GM21526 (cell line): ENCODE measurements at regions not wholly inside any gene's neighbourhood (a gene's known extent, or its start where the extent isn't known, plus 50 kb on each side); places are given as distances from the start of the nearest gene placed in this dataset.
"Not testable (repeated sequence)": the region's sequence is repeated elsewhere in the genome, so short reads cannot be mapped to it uniquely, and the experiment has no call there.

Experiments
- ATAC-seq: cut with Tn5 transposase; IDR thresholded peaks from one replicate; pipeline ENCODE4 v1.9.1; 2021; ENCODE audit warnings: moderate library complexity; ENCODE audit not compliant: unreplicated experiment, low FRiP score

- no peak for ATAC-seq
These were observed 342.1 kb upstream of the NRSN1 start for GRCh38 chr6:23783901-23784300.

GRCh38 chr6:23784301-23784919, 341.6 kb upstream of the NRSN1 start:
- no peak for ATAC-seq

- ATAC-seq: no peak
These were observed 335.3 kb upstream of the NRSN1 start for GRCh38 chr6:23790756-23791155.

- no peak for ATAC-seq
These were observed 329.0 kb upstream of the NRSN1 start for GRCh38 chr6:23797041-23797440.

- ATAC-seq: not testable (repeated sequence)
These were observed 321.7 kb upstream of the NRSN1 start for GRCh38 chr6:23804289-23804688.

- ATAC-seq: not testable (repeated sequence)
These were observed 304.9 kb upstream of the NRSN1 start for GRCh38 chr6:23821141-23821540.

- ATAC-seq: no peak
These were observed 302.6 kb upstream of the NRSN1 start for GRCh38 chr6:23823421-23823820.

- no peak for ATAC-seq
These were observed 299.4 kb upstream of the NRSN1 start for GRCh38 chr6:23826572-23826971.

- ATAC-seq: no peak
These were observed 297.2 kb upstream of the NRSN1 start for GRCh38 chr6:23828861-23829260.

GRCh38 chr6:23841116-23841515, 284.9 kb upstream of the NRSN1 start:
- no peak for ATAC-seq

GRCh38 chr6:23842760-23843159, 283.3 kb upstream of the NRSN1 start:
- no peak for ATAC-seq

- no peak for ATAC-seq
These were observed 274.5 kb upstream of the NRSN1 start for GRCh38 chr6:23851522-23851921.

- not testable (repeated sequence) for ATAC-seq
These were observed 272.4 kb upstream of the NRSN1 start for GRCh38 chr6:23853566-23854133.

- not testable (repeated sequence) for ATAC-seq
These were observed 271.9 kb upstream of the NRSN1 start for GRCh38 chr6:23854154-23854553.

- ATAC-seq: no peak
These were observed 270.4 kb upstream of the NRSN1 start for GRCh38 chr6:23855497-23856116.

- ATAC-seq: no peak
These were observed 255.5 kb upstream of the NRSN1 start for GRCh38 chr6:23870496-23870895.

GRCh38 chr6:23873161-23873560, 252.9 kb upstream of the NRSN1 start:
- ATAC-seq: no peak

- ATAC-seq: no peak
These were observed 251.0 kb upstream of the NRSN1 start for GRCh38 chr6:23875006-23875405.

GRCh38 chr6:23879816-23880215, 246.2 kb upstream of the NRSN1 start:
- ATAC-seq: no peak

GRCh38 chr6:23890543-23891227, 235.3 kb upstream of the NRSN1 start:
- no peak for ATAC-seq

- no peak for ATAC-seq
These were observed 220.7 kb upstream of the NRSN1 start for GRCh38 chr6:23905133-23905815.
